GM18502 (cell line): ENCODE measurements at regions not wholly inside any gene's neighbourhood (a gene's known extent, or its start where the extent isn't known, plus 50 kb on each side); places are given as distances from the start of the nearest gene placed in this dataset.

Experiments used
- ATAC-seq: cut with Tn5 transposase; IDR thresholded peaks from one replicate; pipeline ENCODE4 v1.9.1; 2021; ENCODE audit warnings: mild to moderate bottlenecking; ENCODE audit not compliant: unreplicated experiment, poor library complexity

DNA sequence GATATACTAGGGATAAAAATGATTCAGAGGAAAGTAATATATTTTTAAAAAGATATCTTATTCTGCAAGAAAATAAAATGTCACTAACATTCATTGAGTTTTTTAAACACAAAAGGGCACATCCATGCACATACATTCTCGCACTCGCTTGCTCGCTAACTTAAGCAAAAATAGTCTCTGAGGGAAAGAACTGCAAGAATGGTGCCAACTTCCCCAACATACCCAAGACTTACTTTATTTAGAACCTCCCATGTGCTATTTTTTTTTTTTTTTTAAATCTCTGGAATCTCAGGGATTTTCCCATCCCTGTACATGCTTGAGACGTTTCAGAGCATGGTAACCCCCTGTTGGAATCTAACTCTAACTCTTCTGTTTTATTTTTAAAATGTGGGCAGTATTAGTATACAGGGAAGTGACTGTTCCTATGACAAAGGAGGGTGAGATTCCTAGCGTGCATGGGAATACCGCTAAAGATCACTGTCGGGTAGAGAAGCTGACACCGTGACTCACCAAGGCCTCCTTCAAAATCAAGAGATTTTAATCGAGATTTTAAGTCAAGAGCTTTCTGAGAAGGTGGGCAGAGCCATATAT lies 187.9 kb upstream of the ZEB2 start:
- ATAC-seq = no peak

DNA sequence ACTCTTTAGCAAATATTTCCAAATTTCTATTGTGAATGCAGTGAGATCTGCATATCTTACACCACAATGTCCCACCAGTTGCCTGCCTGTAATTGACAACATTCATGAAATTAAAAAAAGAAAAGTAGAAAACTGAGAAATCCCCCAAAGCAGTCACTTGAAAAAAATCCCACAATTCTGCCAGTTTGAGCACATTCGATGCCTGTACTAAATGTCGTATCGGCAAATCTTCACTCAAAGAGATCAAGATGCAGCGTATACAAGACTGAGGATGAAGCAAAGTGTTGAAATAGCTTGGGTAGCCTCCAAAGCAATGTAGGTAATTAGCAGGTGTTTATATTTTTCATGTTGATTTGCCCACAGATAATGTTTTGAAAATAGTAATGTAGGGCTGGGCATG lies 186.7 kb upstream of the ZEB2 start:
- ATAC-seq = no peak

DNA sequence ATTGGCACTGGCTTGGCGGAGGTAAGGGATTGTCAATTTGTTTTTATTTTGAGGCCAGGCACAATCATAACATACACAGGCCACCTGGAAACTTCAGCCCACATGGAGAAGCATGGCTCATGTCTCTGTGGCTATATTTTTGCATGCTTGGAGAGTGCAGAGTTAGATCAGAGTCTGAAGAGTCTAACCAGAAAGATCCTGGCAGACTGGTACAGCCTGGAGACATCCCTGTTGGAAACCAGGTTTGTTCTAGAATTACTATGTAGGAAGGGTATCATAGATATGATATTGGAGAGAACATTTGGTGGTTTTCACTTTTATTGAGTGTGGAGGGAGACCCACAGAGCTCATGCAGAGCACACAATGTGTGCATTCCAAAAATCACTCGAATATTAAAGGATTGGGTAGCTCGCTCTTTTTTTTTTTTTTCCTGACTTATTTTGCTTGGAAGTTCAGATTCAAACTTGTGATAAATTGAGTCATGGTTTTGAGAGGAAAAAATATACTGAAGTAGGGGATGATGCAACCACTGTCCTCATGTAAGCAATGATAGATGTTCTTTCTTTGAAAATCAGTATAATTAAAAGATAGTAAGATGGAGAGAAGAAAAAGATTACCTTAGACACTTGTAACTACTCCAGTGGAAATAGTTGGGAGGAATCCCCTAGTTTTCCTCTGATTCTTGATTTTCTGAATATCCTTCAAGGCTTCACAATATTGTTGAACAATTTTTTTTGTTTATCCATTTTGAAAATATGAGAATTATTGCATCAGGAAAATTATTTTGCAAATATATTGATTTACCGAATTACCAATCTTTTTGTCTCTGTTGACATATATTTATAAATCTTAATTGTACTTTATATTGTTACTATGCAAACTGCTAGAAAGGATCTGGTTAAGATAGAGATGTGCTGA lies 185.7 kb upstream of the ZEB2 start:
- no peak for ATAC-seq

DNA sequence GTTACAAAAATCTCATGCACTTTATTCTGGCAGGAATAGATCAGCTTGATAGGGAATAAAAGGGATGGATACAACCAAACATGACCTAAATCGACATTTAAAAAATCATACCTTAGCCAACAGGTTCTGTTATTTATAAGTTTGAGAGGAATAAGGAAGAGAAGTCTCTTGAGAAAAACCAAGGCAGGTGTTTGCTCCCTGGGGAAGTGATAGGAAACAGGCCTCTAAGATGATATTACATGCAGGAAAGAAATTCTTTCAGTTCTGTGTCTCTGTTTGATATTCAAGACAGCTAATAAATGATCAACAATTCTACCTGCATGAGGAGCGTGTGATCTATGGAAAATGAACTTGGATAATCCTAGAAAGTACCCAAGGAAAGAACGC lies 184.8 kb upstream of the ZEB2 start:
- no peak for ATAC-seq

DNA sequence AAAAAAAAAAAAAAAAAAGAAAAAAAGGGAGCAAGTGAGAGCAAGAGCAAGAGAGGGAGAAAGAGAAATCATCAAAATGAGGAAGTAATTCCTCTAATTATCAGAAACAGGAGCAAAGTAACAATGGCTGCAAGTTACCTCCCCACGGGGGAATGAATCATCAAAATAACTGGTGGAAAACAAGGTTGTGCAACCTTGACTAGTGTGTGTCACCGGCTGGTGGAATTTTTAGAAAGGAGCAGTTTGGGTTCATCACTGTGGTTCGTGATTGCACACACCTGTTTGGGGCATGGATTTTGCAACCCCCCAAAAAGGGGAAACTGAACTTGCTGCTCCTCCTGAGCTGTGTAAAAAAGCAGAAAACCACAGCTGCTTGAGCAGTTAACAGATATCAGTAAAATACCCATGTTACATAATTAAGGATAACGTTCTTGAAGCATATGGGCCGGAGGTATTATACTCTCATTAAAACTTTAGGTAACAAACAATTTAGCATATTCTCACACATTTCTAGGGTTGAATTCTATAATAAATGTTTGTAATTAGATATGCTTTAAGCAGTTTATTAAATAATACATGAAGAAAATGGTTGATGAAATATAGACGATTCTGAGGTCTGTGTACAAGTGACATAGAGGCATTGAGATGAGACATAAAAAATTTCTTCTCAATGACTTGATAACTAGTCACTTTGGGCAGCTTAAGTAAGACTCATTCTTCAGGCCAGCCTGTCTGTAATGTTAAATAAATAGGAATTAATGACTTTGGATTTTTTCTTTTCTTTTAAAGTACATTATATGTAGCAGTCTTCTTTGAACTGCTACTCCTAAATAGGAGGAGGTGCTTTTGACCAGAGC lies 184.2 kb upstream of the ZEB2 start:
- ATAC-seq = no peak

DNA sequence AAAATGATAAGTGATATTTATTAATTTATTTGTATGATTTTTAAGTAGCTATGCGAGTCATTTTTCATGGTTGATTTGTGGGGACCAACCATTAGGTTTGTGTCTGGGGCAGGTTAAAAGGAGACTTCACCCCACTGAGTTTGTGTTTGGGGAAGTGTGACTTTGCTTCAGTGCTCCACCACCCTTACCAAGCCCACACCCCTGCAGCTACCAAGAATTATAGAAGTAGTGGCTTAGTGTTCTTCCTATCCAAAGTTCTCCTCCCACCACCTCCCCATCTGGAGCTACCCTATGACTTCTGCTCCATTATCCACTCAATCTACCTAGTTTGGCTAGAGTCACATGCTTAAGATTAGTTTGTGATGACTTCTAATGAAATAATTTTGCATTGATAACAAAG lies 182.1 kb upstream of the ZEB2 start:
- ATAC-seq = no peak

DNA sequence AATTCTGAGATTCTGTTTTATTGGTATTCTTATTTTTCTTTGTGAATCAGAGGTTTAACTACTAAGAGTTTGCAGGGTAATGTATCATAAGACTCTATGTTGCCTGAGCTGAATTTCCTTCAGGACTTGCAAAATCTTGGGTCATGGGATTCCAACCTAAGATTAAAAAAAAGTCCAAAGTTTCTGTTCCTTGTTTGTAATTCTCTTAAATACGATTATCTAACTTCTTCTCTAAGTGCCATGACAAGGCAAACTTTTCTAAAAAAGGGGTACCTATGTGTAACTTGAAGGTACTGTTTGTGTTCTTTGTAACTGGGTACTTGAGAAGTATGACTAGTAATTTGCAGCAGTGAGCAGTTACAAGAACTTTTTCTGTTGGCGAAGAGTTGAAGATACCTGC lies 181.3 kb upstream of the ZEB2 start:
- no peak for ATAC-seq

DNA sequence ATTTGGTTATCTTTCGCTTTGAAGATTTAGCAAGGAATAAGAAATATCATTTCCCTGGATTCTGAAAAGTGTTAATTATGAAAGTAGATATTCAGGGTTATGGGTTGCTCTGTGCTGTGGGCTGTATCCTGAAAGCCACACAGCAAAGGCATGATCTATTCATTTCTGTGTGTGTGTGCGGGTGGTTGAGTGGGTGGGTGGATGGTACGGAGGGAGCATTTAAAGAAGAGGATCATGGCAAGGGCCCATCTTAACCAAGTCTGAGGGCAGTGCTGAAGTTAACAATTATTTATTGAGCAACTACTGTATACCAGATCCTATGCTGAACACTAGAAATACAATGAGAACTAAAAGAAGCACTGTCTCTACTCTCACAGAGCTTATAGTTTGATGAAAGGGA lies 178.2 kb upstream of the ZEB2 start:
- ATAC-seq = no peak

DNA sequence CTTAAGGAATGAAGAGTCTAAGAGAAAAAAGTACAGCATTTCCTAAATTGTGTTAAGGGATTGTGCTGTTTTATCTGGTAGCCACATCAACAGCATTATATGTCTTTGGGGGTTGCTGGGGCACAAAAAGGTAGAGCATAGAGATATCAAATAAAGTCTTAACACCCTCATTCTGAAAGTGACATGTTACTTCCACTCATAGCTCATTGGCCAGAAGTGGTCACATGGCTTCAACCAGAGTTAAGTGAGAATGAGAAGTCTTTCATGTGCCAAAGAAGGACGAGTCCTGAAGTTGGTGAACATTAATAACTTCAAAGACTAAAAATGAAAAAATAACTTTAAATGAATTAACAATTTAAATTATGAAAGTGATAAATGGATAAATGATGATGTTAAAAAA lies 175.7 kb upstream of the ZEB2 start:
- ATAC-seq = no peak

DNA sequence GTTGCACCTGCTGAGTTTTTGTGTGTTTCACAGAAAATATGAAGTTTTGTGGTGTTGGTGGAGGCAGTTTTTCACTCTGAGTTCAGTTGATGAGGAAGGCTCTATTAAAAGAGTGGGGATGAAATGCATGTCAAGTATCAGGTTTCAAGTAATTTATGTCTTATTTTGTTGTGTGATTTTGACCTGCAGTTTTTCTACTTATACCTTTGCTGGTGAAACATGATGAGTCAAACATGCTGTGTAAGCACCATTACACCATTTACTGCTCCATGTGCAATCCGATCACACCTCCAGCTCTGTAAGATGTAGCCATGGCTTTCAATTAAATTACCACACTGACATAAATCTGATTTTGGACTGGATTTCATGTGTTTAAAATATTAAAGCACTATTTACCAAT lies 174.5 kb upstream of the ZEB2 start:
- ATAC-seq = no peak

DNA sequence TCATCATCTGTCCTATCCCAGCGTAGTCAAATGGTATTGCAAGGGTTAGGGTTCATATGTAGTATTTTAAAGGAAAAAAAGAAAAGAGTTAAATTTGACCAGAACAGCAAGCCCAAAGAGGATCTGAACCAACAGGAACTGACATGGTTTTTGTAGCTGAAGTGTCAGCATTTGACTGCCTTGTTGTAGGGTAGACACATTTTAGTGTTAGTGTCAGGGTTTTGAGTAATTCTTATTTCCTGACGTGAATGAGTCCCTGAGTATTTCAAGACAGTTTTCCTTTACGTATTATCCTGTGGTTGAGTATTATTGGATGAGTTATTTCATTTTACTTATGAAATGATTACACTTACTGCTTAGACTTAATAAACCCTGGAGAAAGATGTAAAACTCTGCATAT lies 173.3 kb upstream of the ZEB2 start:
- no peak for ATAC-seq

DNA sequence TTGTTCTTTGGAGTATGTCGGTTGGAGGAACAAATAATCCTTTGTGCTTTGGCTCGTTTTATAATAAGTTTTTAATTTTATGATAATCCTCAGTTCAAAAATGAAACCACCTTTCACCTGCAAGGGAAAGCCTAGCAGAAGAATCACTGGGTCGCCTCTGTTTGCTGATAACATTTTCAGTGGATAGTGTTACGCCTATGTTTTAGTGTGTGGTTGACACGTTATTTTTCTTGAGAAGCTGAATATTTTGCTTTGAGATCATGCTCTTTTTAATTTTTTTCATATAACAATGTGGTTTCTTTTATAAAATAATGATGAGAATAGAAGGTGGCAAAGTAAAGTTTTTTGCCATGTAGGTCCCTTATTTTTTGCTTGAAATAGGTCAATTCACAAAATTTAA lies 172.7 kb upstream of the ZEB2 start:
- ATAC-seq = no peak

DNA sequence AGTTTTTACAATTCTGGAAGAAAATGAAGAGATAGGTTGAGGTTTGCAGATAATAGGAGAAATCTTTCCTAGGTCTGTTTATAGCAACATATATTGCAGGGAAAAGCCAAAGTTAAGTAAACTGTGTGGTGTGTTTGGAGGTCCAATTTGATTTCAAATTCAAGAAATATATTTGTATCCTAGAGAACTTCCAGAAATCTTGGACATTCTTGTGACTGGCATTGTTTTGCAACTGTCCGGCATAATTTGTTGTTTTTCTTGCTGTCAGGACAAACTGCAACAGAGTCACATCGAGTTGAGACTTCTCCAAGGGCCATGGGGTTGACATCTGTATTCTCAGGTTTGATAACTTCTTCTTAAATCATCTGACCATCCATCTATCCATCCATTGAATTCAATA lies 170.9 kb upstream of the ZEB2 start:
- ATAC-seq = no peak

DNA sequence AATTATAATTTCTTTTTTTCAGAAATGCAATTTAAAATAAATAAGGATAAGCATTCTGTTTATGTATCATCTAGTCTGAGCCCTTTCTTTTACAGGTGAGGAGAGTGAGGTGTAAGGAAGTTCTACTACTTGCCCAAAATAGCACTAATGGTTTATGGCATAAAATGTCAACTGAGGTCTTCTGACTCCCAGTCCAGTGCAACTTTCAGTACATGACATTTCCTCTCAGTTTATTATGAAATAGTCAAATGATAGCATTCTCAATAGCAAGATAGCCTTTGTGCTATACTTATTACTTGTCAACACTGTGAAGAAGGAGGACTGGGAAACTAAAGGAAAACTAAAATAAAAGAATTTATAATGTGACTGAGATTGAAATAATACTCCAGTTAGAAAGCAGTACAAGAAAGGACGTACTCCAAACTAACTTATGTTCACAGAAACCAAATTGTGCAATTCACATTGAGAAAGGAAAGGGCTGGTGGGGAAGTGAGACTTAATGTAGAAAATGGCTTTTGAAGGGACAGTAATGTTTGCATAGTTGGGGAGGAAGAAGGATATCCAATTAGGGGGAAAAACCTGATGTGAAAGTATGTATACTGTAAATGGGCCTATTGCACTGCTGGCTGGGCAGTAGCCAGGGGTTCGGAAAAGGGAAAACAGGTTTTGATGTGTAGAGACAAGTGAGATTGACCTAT lies 166.7 kb upstream of the ZEB2 start:
- no peak for ATAC-seq

DNA sequence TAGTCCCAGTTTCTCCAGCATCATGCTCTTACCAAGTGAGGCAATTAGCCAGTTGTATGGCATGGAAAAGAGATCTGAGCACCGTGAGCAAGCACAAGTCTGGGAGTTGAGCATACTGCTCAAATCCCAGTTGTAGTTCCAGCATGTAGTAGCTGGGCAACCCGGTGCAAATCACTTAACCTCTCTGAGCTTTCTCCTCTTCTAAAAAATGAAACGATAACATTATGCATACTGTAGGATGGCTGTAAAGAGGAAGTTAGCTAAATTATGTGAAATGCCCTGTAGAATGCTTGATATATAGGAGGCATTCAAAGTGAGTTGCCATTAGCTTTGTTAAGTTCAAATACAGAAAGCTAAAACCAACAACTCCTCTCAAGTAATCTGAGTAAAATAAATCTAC lies 164.0 kb upstream of the ZEB2 start:
- no peak for ATAC-seq

DNA sequence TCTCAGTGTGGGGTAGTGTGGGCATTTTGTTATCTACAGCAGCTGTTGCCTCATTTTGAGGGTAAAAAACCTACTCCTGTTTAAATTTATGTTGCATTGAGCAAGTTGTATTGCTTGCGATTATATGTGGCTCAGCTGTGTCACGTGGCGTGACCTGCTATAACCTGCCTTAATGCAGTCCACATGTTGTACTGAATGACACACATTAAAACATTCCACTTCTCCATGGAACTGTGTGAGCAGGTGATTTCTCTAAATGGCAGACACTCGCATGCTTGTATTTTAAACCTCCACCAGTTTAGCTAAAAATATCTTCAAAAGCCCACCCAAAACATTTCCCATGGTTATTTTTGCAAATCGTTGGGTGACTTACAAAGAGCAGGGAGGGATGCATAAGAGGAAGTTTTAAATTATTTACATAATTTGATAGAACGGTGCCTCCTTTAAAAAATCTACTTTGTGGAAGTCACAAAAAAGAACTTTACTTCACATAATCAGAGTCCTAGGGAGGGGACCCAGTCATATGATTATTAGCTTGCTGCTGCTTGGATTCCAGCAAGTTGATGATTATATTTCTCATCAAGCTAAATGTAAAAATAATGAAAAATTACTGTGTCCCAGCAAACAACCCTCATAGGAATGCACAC lies 163.3 kb upstream of the ZEB2 start:
- ATAC-seq = no peak

DNA sequence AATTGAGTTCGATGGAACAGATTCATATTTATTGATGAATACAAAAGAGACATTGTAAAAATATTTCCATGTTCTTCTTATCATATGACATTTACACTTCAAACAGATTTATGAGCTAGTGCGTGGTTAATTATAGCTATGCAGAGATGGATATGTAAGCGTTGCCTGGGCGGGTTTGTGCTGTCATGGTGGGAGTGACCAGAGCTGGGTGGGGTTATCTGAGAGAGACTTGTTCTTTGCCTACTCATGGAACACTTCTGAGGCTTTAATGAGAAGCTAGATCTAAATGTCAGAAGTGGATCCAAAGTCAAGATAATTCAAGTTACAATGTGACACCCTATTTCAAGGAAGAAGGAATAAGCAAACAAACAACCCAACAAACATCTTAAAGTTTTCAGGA lies 162.3 kb upstream of the ZEB2 start:
- no peak for ATAC-seq

DNA sequence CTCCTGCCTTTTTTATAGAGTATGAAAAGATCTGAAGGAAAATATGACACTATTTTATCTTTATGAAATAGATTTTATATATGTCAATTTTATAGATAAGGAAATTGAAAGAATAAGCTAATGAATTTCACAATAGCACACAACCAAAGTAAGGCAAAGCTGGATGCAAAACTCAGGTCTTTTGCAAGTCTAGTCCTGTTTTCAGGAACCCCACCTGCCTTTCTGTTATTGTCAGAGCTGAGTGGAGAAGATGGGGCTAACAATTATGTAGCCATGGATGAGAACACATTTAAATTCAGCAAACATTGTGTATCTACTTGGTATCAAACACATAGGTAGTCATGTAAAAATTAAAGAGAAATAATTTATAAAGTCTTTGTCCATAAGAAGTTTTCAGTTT lies 161.5 kb upstream of the ZEB2 start:
- no peak for ATAC-seq

DNA sequence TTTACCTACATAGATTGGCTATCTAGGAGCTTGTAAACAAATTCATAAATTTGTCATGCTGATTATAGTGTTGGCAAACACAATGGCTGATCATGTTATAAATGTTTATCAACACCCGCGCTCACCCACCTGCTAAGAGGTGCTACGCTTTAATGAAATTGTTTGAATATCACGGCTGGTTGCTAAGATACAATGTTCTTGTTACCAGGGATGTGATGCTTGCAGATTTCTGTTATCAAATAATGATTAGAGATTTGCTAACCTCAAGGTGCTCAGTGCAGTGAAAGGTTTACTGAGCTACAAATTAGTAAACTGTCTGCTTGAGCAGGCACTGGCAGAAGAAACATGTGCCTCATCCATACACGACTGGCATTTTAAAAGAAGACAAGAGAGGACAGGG lies 160.0 kb upstream of the ZEB2 start:
- ATAC-seq = no peak

DNA sequence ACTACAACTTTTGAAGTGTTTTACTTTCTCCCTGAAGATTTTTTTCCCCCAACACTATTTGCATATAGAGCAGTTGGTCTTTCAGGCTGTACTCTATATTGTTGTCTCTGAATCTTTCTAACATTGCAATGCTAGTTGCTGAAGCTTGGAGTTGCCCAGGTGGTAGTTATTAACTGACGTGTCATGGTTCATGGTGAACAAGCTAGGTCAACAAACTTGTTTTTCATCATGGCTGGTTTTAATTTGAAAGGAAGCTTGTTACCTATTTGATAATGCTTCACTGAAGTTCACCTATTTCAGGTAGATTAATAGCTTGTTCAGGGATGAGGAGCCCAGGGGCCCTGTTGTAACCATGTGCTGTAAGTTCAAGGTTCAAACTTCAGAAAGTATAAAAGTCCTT lies 158.8 kb upstream of the ZEB2 start:
- no peak for ATAC-seq
